ENCODE measurements at regions not wholly inside any gene's neighbourhood (a gene's known extent, or its start where the extent isn't known, plus 50 kb on each side); places are given as distances from the start of the nearest gene placed in this dataset.

GRCh38 chr7:25594122-25594521 lies 365.8 kb upstream of the NPVF start:
- no peaks in the 10 kb centered on the region for H3K27me3 Mint-ChIP-seq (ENCODE audit: low read depth)
- H3K4me3 Mint-ChIP-seq (ENCODE audit: unreplicated experiment): no peak overlapping the region
- H3K36me3 Mint-ChIP-seq (ENCODE audit: low read depth): no peaks in the 10 kb centered on the region

GRCh38 chr7:25594728-25595127 lies 366.4 kb upstream of the NPVF start:
- H3K27me3 Mint-ChIP-seq (ENCODE audit: low read depth): no peaks in the 10 kb centered on the region
- H3K36me3 Mint-ChIP-seq (ENCODE audit: low read depth): no peaks in the 10 kb centered on the region
- DNase-seq (ENCODE audit: low spot score): no peak
- no peak overlapping the region for H3K4me3 Mint-ChIP-seq (ENCODE audit: unreplicated experiment)
- peaks cover 12% of the 10 kb centered on the region for H3K4me1 Mint-ChIP-seq (ENCODE audit: low read depth)
- no peak for TF ChIP-seq CTCF (IDR thresholded peaks at IDR 0.05)
- H3K9me3 Mint-ChIP-seq (ENCODE audit: low read depth): peaks cover 7% of the 10 kb centered on the region
- no peak overlapping the region for H3K27ac Mint-ChIP-seq (ENCODE audit: unreplicated experiment)

More at GRCh38 chr7:25594122-25594521, 365.8 kb upstream of the NPVF start:
- no peak for DNase-seq (ENCODE audit: low spot score)
- Mint-ChIP-seq H3K9me3 (ENCODE audit: low read depth) (peaks cover 7% of the 10 kb centered on the region), H3K4me1 (ENCODE audit: low read depth) (peaks cover 12% of the 10 kb centered on the region), H3K27ac (ENCODE audit: unreplicated experiment) (no peak overlapping the region)
- TF ChIP-seq CTCF (IDR thresholded peaks at IDR 0.05): no peak

- DNase-seq (ENCODE audit: low spot score): no peak
- no peak for TF ChIP-seq CTCF (IDR thresholded peaks at IDR 0.05)
- Mint-ChIP-seq H3K9me3 (ENCODE audit: low read depth) (peaks cover 7% of the 10 kb centered on the region), H3K4me1 (ENCODE audit: low read depth) (peaks cover 12% of the 10 kb centered on the region), H3K27me3 (ENCODE audit: low read depth) (no peaks in the 10 kb centered on the region), H3K27ac (ENCODE audit: unreplicated experiment) (no peak overlapping the region), H3K36me3 (ENCODE audit: low read depth) (no peaks in the 10 kb centered on the region), H3K4me3 (ENCODE audit: unreplicated experiment) (no peak overlapping the region)
Observed at GRCh38 chr7:25595996-25596395, 367.7 kb upstream of the NPVF start.

GRCh38 chr7:25596443-25596842 lies 368.2 kb upstream of the NPVF start:
- Mint-ChIP-seq H3K27me3 (ENCODE audit: low read depth) (no peaks in the 10 kb centered on the region), H3K4me1 (ENCODE audit: low read depth) (peaks cover 12% of the 10 kb centered on the region), H3K9me3 (ENCODE audit: low read depth) (peaks cover 7% of the 10 kb centered on the region), H3K36me3 (ENCODE audit: low read depth) (no peaks in the 10 kb centered on the region), H3K27ac (ENCODE audit: unreplicated experiment) (no peak overlapping the region), H3K4me3 (ENCODE audit: unreplicated experiment) (no peak overlapping the region)
- no peak for DNase-seq (ENCODE audit: low spot score)
- TF ChIP-seq CTCF (IDR thresholded peaks at IDR 0.05): no peak

- Mint-ChIP-seq H3K36me3 (ENCODE audit: low read depth) (no peaks in the 10 kb centered on the region), H3K4me3 (ENCODE audit: unreplicated experiment) (no peak overlapping the region), H3K4me1 (ENCODE audit: low read depth) (peaks cover 15% of the 10 kb centered on the region), H3K27ac (ENCODE audit: unreplicated experiment) (peak overlapping the region; percentile 17), H3K9me3 (ENCODE audit: low read depth) (peaks cover 7% of the 10 kb centered on the region), H3K27me3 (ENCODE audit: low read depth) (no peaks in the 10 kb centered on the region)
- no peak for TF ChIP-seq CTCF (IDR thresholded peaks at IDR 0.05)
- no peak for DNase-seq (ENCODE audit: low spot score)
Observed at GRCh38 chr7:25597946-25598345, 369.7 kb upstream of the NPVF start.

Measured in chondrocyte (in vitro differentiated cells).